MCF 10A (cell line): ENCODE measurements at regions not wholly inside any gene's neighbourhood (a gene's known extent, or its start where the extent isn't known, plus 50 kb on each side); places are given as distances from the start of the nearest gene placed in this dataset.

Experiments
- BruUV-seq: library from RNA; stranded (reverse); fragments of 400-500 nt; replicated peaks from 2 replicates; lab custom pipeline; 2021; lab: Mats Ljungman, UMichigan
- CTCF ChIA-PET: fragments of 300-600 bp; sonication (Branson Sonifier 250); formaldehyde crosslinking; extraction: SDS; loops from one replicate; lab custom pipeline; 2021; ENCODE audit warnings: antibody characterized with exemption, inconsistent platforms; lab: Yijun Ruan, JAX
- POLR2A ChIA-PET: fragments of 300-600, 350-650 bp; sonication (Branson Sonifier 250); formaldehyde crosslinking; extraction: SDS; loops from one replicate; lab custom pipeline; 2020; ENCODE audit warnings: antibody characterized with exemption, inconsistent platforms; lab: Yijun Ruan, JAX
- DNase-seq: peaks from one replicate; pipeline ENCODE4 v3.0.0-alpha.2; 2018; ENCODE audit not compliant: unreplicated experiment
- H3K27ac Mint-ChIP-seq: one replicate; pipeline ENCODE4 v1.8.0; 2022; ENCODE audit warnings: mild to moderate bottlenecking, low read depth, mixed read lengths; ENCODE audit not compliant: unreplicated experiment
- H3K27me3 Mint-ChIP-seq: one replicate; pipeline ENCODE4 v1.8.0; 2022; ENCODE audit warnings: mixed read lengths; ENCODE audit not compliant: insufficient read depth, unreplicated experiment
- H3K36me3 Mint-ChIP-seq: one replicate; pipeline ENCODE4 v1.8.0; 2022; ENCODE audit warnings: mild to moderate bottlenecking, moderate library complexity, mixed read lengths; ENCODE audit not compliant: insufficient read depth, unreplicated experiment
- H3K4me1 Mint-ChIP-seq: one replicate; pipeline ENCODE4 v1.8.0; 2022; ENCODE audit warnings: mixed read lengths; ENCODE audit not compliant: insufficient read depth, unreplicated experiment
- H3K4me3 Mint-ChIP-seq: one replicate; pipeline ENCODE4 v1.8.0; 2022; ENCODE audit warnings: mild to moderate bottlenecking, moderate library complexity, mixed read lengths; ENCODE audit not compliant: unreplicated experiment
- H3K9me3 Mint-ChIP-seq: one replicate; pipeline ENCODE4 v1.8.0; 2022; ENCODE audit warnings: mixed read lengths; ENCODE audit not compliant: unreplicated experiment
- CTCF ChIP-seq: fragments of 200-600 bp; IDR thresholded peaks from one replicate; pipeline ENCODE4 v1.8.0; 2022; ENCODE audit warnings: antibody characterized with exemption, mild to moderate bottlenecking; ENCODE audit not compliant: unreplicated experiment
- intact Hi-C: fragments of 100-400 bp; cut with micrococcal nuclease; formaldehyde crosslinking; loops from 2 replicates; pipeline ENCODE4 v1.14.1; 2022

- Mint-ChIP-seq H3K4me3 (no peak overlapping the region), H3K36me3 (no peaks in the 10 kb centered on the region), H3K9me3 (no peaks in the 10 kb centered on the region), H3K27ac (no peak overlapping the region), H3K27me3 (no peaks in the 10 kb centered on the region), H3K4me1 (peaks cover 10% of the 10 kb centered on the region)
- no TSS peak for BruUV-seq
- intact Hi-C loops = no loop called here
- ChIA-PET POLR2A (interaction anchor here (0.9 kb wide), 1 partner anchor 66 kb away, joined by 5 read pairs; no protein-coding TSS in a partner anchor), CTCF (interaction anchor here (0.6 to 1.0 kb wide), 3 partner anchors 78 to 337 kb away, joined by 3 read pairs; no protein-coding TSS in a partner anchor)
- TF ChIP-seq CTCF = no peak
- peak; percentile 10 for DNase-seq
Measured at GRCh38 chr15:91627473-91628278, 225.8 kb upstream of the SLCO3A1 start.

- Mint-ChIP-seq H3K27ac (peak overlapping the region; percentile 73), H3K36me3 (no peaks in the 10 kb centered on the region), H3K9me3 (no peaks in the 10 kb centered on the region), H3K4me1 (peaks cover 10% of the 10 kb centered on the region), H3K27me3 (no peaks in the 10 kb centered on the region), H3K4me3 (no peak overlapping the region)
- peak; percentile 65 for DNase-seq
- BruUV-seq = no TSS peak
- CTCF ChIA-PET = interaction anchor here (1.6 kb wide), 1 partner anchor 13 kb away, joined by 4 read pairs; no protein-coding TSS in a partner anchor
- intact Hi-C loops = no loop called here
- no peak for TF ChIP-seq CTCF
- POLR2A ChIA-PET = interaction anchor here (0.6 to 1.0 kb wide), 3 partner anchors 12 to 195 kb away, joined by 3 read pairs; no protein-coding TSS in a partner anchor
Measured at GRCh38 chr15:91630090-91630489, 223.4 kb upstream of the SLCO3A1 start.

GRCh38 chr15:91632176-91632575, 221.3 kb upstream of the SLCO3A1 start:
- H3K36me3 Mint-ChIP-seq = no peaks in the 10 kb centered on the region
- H3K27me3 Mint-ChIP-seq = no peaks in the 10 kb centered on the region
- no peak overlapping the region for H3K4me3 Mint-ChIP-seq
- TF ChIP-seq CTCF = no peak
- ChIA-PET POLR2A (interaction anchor here (0.6 kb wide), 1 partner anchor 26 kb away, joined by 4 read pairs; no protein-coding TSS in a partner anchor), CTCF (no interaction called here)
- H3K9me3 Mint-ChIP-seq = no peaks in the 10 kb centered on the region
- no TSS peak for BruUV-seq
- intact Hi-C loops = no loop called here
- H3K4me1 Mint-ChIP-seq = peaks cover 9% of the 10 kb centered on the region
- no peak overlapping the region for H3K27ac Mint-ChIP-seq
- DNase-seq = no peak

GRCh38 chr15:91632981-91633380, 220.5 kb upstream of the SLCO3A1 start:
- Mint-ChIP-seq H3K27ac (no peak overlapping the region), H3K27me3 (no peaks in the 10 kb centered on the region), H3K4me1 (peaks cover under 1% of the 10 kb centered on the region), H3K36me3 (no peaks in the 10 kb centered on the region), H3K9me3 (no peaks in the 10 kb centered on the region), H3K4me3 (no peak overlapping the region)
- DNase-seq = no peak
- no peak for TF ChIP-seq CTCF
- CTCF ChIA-PET = no interaction called here
- no TSS peak for BruUV-seq
- POLR2A ChIA-PET = no interaction called here
- intact Hi-C loops = no loop called here
